Neural cell (in vitro differentiated cells): ENCODE measurements at regions not wholly inside any gene's neighbourhood (a gene's known extent, or its start where the extent isn't known, plus 50 kb on each side); places are given as distances from the start of the nearest gene placed in this dataset.

ENCODE experiments used
- H2AFZ ChIP-seq: fragments of 200-600, 300-800 bp; sonication (generic), shearing (Covaris generic); 2 replicates; pipeline ENCODE4 v1.6.0; 2014; ENCODE audit warnings: low read depth, mild to moderate bottlenecking, antibody characterized with exemption, low read length, moderate library complexity
- H3F3A ChIP-seq: fragments of 200-600 bp; shearing (Covaris generic); 2 replicates; pipeline ENCODE4 v1.6.1; 2016; ENCODE audit warnings: mild to moderate bottlenecking, moderate library complexity, mixed read lengths, antibody characterized with exemption, low read length; ENCODE audit not compliant: insufficient read depth, poor library complexity, severe bottlenecking
- H3K27ac ChIP-seq: fragments of 200-600, 300-800 bp; sonication (generic), shearing (Covaris generic); 2 replicates; pipeline ENCODE4 v1.5.1; 2014; ENCODE audit warnings: mild to moderate bottlenecking, low read length, moderate library complexity
- H3K27me3 ChIP-seq: fragments of 300-800, 200-600 bp; sonication (generic), shearing (Covaris generic); 2 replicates; pipeline ENCODE4 v1.6.0; 2014; ENCODE audit warnings: mild to moderate bottlenecking, low read depth, low read length, moderate library complexity; ENCODE audit not compliant: insufficient read depth
- H3K36me3 ChIP-seq: fragments of 300-800, 200-600 bp; sonication (generic), shearing (Covaris generic); 2 replicates; pipeline ENCODE4 v1.5.1; 2014; ENCODE audit warnings: mild to moderate bottlenecking, antibody characterized with exemption, low read length, moderate library complexity; ENCODE audit not compliant: insufficient read depth
- H3K4me2 ChIP-seq: fragments of 300-800, 200-600 bp; sonication (generic), shearing (Covaris generic); 2 replicates; pipeline ENCODE4 v1.6.0; 2014; ENCODE audit warnings: mild to moderate bottlenecking, low read length
- H3K4me3 ChIP-seq: fragments of 300-800, 200-600 bp; sonication (generic), shearing (Covaris generic); 2 replicates; pipeline ENCODE4 v1.5.1; 2014; ENCODE audit warnings: mild to moderate bottlenecking, low read length, moderate library complexity
- H3K79me2 ChIP-seq: fragments of 200-600 bp; shearing (Covaris generic); replicated peaks from 2 replicates; pipeline ENCODE4 v1.6.0; 2014; ENCODE audit warnings: mild to moderate bottlenecking, low read length, moderate library complexity; ENCODE audit not compliant: insufficient read depth
- H3K9ac ChIP-seq: fragments of 300-800, 200-600 bp; sonication (generic), shearing (Covaris generic); 2 replicates; pipeline ENCODE4 v1.6.1; 2016; ENCODE audit warnings: mild to moderate bottlenecking, low read length, mixed read lengths
- H3K9me2 ChIP-seq: fragments of 200-600 bp; shearing (Covaris generic); 2 replicates; pipeline ENCODE4 v1.6.1; 2016; ENCODE audit warnings: mild to moderate bottlenecking, low read length, mixed read lengths; ENCODE audit not compliant: insufficient read depth
- H3K9me3 ChIP-seq: fragments of 200-600, 300-800 bp; sonication (generic), shearing (Covaris generic); 2 replicates; pipeline ENCODE4 v1.6.1; 2016; ENCODE audit warnings: mild to moderate bottlenecking, mixed run types, low read length, moderate library complexity, mixed read lengths
- H4K20me1 ChIP-seq: fragments of 200-600 bp; shearing (Covaris generic); 2 replicates; pipeline ENCODE4 v1.6.1; 2016; ENCODE audit warnings: mild to moderate bottlenecking, mixed run types; ENCODE audit not compliant: insufficient read depth
- EP300 ChIP-seq: fragments of 450-650 bp; conservative IDR thresholded peaks from 2 replicates; pipeline ENCODE4 v1.6.1; 2014; ENCODE audit warnings: antibody characterized with exemption, mild to moderate bottlenecking, moderate library complexity; ENCODE audit not compliant: poor library complexity, severe bottlenecking
- EZH2 ChIP-seq: fragments of 200-600, 300-800 bp; shearing (Covaris generic), sonication (generic); IDR thresholded peaks from 2 replicates; pipeline ENCODE4 v1.6.1; 2014; ENCODE audit warnings: antibody characterized with exemption, low read length, borderline replicate concordance, mild to moderate bottlenecking; ENCODE audit not compliant: insufficient read depth, poor library complexity, severe bottlenecking
- MXI1 ChIP-seq: fragments of 450-650 bp; conservative IDR thresholded peaks from 2 replicates; pipeline ENCODE4 v1.6.1; 2014; ENCODE audit warnings: antibody characterized with exemption, mild to moderate bottlenecking; ENCODE audit not compliant: poor library complexity, severe bottlenecking
- POLR2AphosphoS5 ChIP-seq: IDR thresholded peaks from 2 replicates; pipeline ENCODE4 v1.6.1; 2012
- RAD21 ChIP-seq: fragments of 450-650 bp; conservative IDR thresholded peaks from 2 replicates; pipeline ENCODE4 v1.6.1; 2014; ENCODE audit warnings: antibody characterized with exemption, mild to moderate bottlenecking, moderate library complexity
- REST ChIP-seq: IDR thresholded peaks from 2 replicates; pipeline ENCODE4 v1.6.1; 2012; ENCODE audit warnings: borderline replicate concordance
- SMC3 ChIP-seq: fragments of 450-650 bp; conservative IDR thresholded peaks from 2 replicates; pipeline ENCODE4 v1.6.1; 2014; ENCODE audit warnings: antibody characterized with exemption, mild to moderate bottlenecking, moderate library complexity; ENCODE audit not compliant: poor library complexity
- TAF1 ChIP-seq: IDR thresholded peaks from 2 replicates; pipeline ENCODE4 v1.6.1; 2012; ENCODE audit warnings: low read depth
- TF ChIP-seq, protein P1 (sequence below): fragments of 450-650 bp; IDR thresholded peaks from 2 replicates; pipeline ENCODE4 v1.5.1; 2014; ENCODE audit warnings: antibody characterized with exemption, mild to moderate bottlenecking, moderate library complexity; ENCODE audit not compliant: poor library complexity, severe bottlenecking

- TF ChIP-seq SMC3 = no peak
- TF ChIP-seq EP300 = no peak
- no peak for TF ChIP-seq MXI1
- no peak for TF ChIP-seq RAD21
Observed at GRCh38 chr9:108672475-108673190, 183.2 kb downstream of the ACTL7B start.

GRCh38 chr9:108671794-108672193, 184.0 kb downstream of the ACTL7B start:
- no peak overlapping the region for H3K4me2 ChIP-seq
- no peaks in the 10 kb centered on the region for H3K9me2 ChIP-seq

More at GRCh38 chr9:108672475-108673190, 183.2 kb downstream of the ACTL7B start:
- no peak overlapping the region for H3K4me2 ChIP-seq
- no peak overlapping the region for H3K4me3 ChIP-seq
- H2AFZ ChIP-seq = no peak overlapping the region
- H3K9me2 ChIP-seq = no peaks in the 10 kb centered on the region
- H3K36me3 ChIP-seq = no peaks in the 10 kb centered on the region
- H3F3A ChIP-seq = no peaks in the 10 kb centered on the region
- no peak overlapping the region for H3K27ac ChIP-seq
- no peaks in the 10 kb centered on the region for H3K79me2 ChIP-seq
- no peaks in the 10 kb centered on the region for H3K27me3 ChIP-seq
- H4K20me1 ChIP-seq = no peaks in the 10 kb centered on the region
- no peak overlapping the region for H3K9ac ChIP-seq
- no peaks in the 10 kb centered on the region for H3K9me3 ChIP-seq

More at GRCh38 chr9:108671794-108672193, 184.0 kb downstream of the ACTL7B start:
- Histone ChIP-seq H3K79me2 (no peaks in the 10 kb centered on the region), H2AFZ (no peak overlapping the region), H3K9ac (no peak overlapping the region), H3K27me3 (no peaks in the 10 kb centered on the region), H4K20me1 (no peaks in the 10 kb centered on the region), H3K27ac (no peak overlapping the region), H3K36me3 (no peaks in the 10 kb centered on the region), H3F3A (no peaks in the 10 kb centered on the region), H3K9me3 (no peaks in the 10 kb centered on the region), H3K4me3 (no peak overlapping the region)
- TF ChIP-seq EP300 (no peak), POLR2AphosphoS5 (no peak), SMC3 (no peak), MXI1 (no peak), EZH2 (no peak), REST (no peak), TAF1 (no peak), RAD21 (no peak)
- TF ChIP-seq, protein P1, sequence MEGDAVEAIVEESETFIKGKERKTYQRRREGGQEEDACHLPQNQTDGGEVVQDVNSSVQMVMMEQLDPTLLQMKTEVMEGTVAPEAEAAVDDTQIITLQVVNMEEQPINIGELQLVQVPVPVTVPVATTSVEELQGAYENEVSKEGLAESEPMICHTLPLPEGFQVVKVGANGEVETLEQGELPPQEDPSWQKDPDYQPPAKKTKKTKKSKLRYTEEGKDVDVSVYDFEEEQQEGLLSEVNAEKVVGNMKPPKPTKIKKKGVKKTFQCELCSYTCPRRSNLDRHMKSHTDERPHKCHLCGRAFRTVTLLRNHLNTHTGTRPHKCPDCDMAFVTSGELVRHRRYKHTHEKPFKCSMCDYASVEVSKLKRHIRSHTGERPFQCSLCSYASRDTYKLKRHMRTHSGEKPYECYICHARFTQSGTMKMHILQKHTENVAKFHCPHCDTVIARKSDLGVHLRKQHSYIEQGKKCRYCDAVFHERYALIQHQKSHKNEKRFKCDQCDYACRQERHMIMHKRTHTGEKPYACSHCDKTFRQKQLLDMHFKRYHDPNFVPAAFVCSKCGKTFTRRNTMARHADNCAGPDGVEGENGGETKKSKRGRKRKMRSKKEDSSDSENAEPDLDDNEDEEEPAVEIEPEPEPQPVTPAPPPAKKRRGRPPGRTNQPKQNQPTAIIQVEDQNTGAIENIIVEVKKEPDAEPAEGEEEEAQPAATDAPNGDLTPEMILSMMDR = no peak
